CD8-positive, alpha-beta memory T cell (primary cell): ENCODE measurements at regions not wholly inside any gene's neighbourhood (a gene's known extent, or its start where the extent isn't known, plus 50 kb on each side); places are given as distances from the start of the nearest gene placed in this dataset.
A peak's percentile ranks its signal among the peaks of the same experiment; 100 is the strongest.

Experiments
- CTCF ChIA-PET: fragments of 350-600 bp; sonication (Branson Sonifier 250); formaldehyde crosslinking; loops from one replicate; lab custom pipeline; 2021; ENCODE audit warnings: antibody characterized with exemption; lab: Charles Lee
- POLR2A ChIA-PET: fragments of 350-600 bp; sonication (Branson Sonifier 250); formaldehyde crosslinking; loops from one replicate; lab custom pipeline; 2021; ENCODE audit warnings: antibody characterized with exemption; lab: Charles Lee
- DNase-seq, 5 donors: peaks; one replicate each; pipeline versions ENCODE4 v3.0.0 to v3.0.0-alpha.2; 2020 to 2022; ENCODE audit warnings: mixed read lengths in 1 of 5
- H3K27ac ChIP-seq: one replicate; pipeline ENCODE4 v1.7.0; 2013; ENCODE audit warnings: low read depth, mild to moderate bottlenecking, low read length, moderate library complexity
- H3K27me3 ChIP-seq: 2 replicates; pipeline ENCODE4 v1.7.0; 2013; ENCODE audit warnings: low read length, mild to moderate bottlenecking; ENCODE audit not compliant: insufficient read depth, poor library complexity, severe bottlenecking
- H3K36me3 ChIP-seq: 2 replicates; pipeline ENCODE4 v1.7.0; 2013; ENCODE audit warnings: mild to moderate bottlenecking, low read length, moderate library complexity; ENCODE audit not compliant: insufficient read depth
- H3K4me1 ChIP-seq: 2 replicates; pipeline ENCODE4 v1.7.0; 2013; ENCODE audit warnings: mild to moderate bottlenecking, low read length, moderate library complexity; ENCODE audit not compliant: insufficient read depth
- H3K4me3 ChIP-seq: 2 replicates; pipeline ENCODE4 v1.7.0; 2013; ENCODE audit warnings: mild to moderate bottlenecking, low read length
- H3K9me3 ChIP-seq: 2 replicates; pipeline ENCODE4 v1.7.0; 2013; ENCODE audit warnings: mild to moderate bottlenecking, low read length
- H3K27ac Mint-ChIP-seq, 8 donors: one replicate each; pipeline ENCODE4 v1.8.0; 2020 to 2021; ENCODE audit warnings: mixed read lengths in 8 of 8, mild to moderate bottlenecking in 6 of 8, inconsistent platforms in 3 of 8, moderate library complexity in 3 of 8
- H3K27me3 Mint-ChIP-seq, 2 donors: one replicate each; pipeline ENCODE4 v1.8.0; 2020 to 2021; ENCODE audit warnings: mixed read lengths in 2 of 2, mild to moderate bottlenecking in 1 of 2, moderate library complexity in 1 of 2
- H3K36me3 Mint-ChIP-seq, 3 donors: one replicate each; pipeline ENCODE4 v1.8.0; 2020 to 2021; ENCODE audit warnings: mixed read lengths in 3 of 3, inconsistent platforms in 1 of 3, mild to moderate bottlenecking in 1 of 3
- H3K4me1 Mint-ChIP-seq, 3 donors: one replicate each; pipeline ENCODE4 v1.8.0; 2020 to 2021; ENCODE audit warnings: mixed read lengths in 3 of 3, inconsistent platforms in 1 of 3, mild to moderate bottlenecking in 1 of 3
- H3K4me3 Mint-ChIP-seq, 7 donors: one replicate each; pipeline ENCODE4 v1.8.0; 2020 to 2021; ENCODE audit warnings: mixed read lengths in 7 of 7, mild to moderate bottlenecking in 6 of 7, moderate library complexity in 4 of 7, inconsistent platforms in 2 of 7
- H3K9me3 Mint-ChIP-seq, 5 donors: one replicate each; pipeline ENCODE4 v1.8.0; 2020 to 2022; ENCODE audit warnings: mixed read lengths in 5 of 5, mild to moderate bottlenecking in 3 of 5, moderate library complexity in 2 of 5, inconsistent platforms in 1 of 5

DNA sequence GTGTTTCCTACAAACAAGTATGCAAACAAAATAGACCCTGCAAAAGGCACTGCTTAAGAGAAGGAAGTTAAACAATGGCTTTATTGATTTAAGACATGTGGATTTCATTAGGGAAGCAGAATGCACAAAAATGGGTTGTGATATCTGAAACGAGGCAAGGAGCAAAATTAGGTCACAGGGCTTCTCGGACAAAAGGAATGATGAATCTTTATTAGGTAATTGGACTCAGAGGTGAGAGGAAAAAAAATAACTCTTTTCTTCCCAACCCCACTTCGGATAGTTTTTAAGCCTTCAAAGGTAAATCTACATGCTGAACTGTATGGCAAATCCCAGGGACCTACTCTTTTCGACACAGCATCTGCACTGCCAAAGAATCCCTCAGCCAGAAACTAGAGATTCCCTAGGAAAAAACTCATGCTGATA, 183.0 kb upstream of the TAB2 start:
- Mint-ChIP-seq H3K27me3 (no peaks in the 10 kb centered on the region), H3K4me3 (no peak overlapping the region), H3K4me1 (peaks cover 14 to 51% (median 48%) of the 10 kb centered on the region in 3 donors), H3K9me3 (no peaks in the 10 kb centered on the region), H3K27ac (no peak overlapping the region), H3K36me3 (peaks cover 0 to 6% (median 2%) of the 10 kb centered on the region in 3 donors)
- Histone ChIP-seq H3K36me3 (no peaks in the 10 kb centered on the region), H3K27ac (no peak overlapping the region), H3K27me3 (no peaks in the 10 kb centered on the region), H3K9me3 (no peaks in the 10 kb centered on the region), H3K4me1 (peaks cover 35% of the 10 kb centered on the region), H3K4me3 (no peak overlapping the region)
- ChIA-PET POLR2A (no interaction called here), CTCF (interaction anchor here (1.4 kb wide), 1 partner anchor 20 kb away, joined by 3 read pairs; no protein-coding TSS in a partner anchor)
- no peak for DNase-seq

- no peak overlapping the region for H3K27ac Mint-ChIP-seq
- DNase-seq, result no peak
- peaks cover 25 to 52% (median 48%) of the 10 kb centered on the region in 3 donors for H3K4me1 Mint-ChIP-seq
- Histone ChIP-seq H3K27ac (no peak overlapping the region), H3K36me3 (no peaks in the 10 kb centered on the region), H3K4me1 (peaks cover 44% of the 10 kb centered on the region), H3K9me3 (no peaks in the 10 kb centered on the region), H3K27me3 (no peaks in the 10 kb centered on the region), H3K4me3 (no peak overlapping the region)
- no peaks in the 10 kb centered on the region for H3K9me3 Mint-ChIP-seq
- H3K27me3 Mint-ChIP-seq, result no peaks in the 10 kb centered on the region
- ChIA-PET POLR2A (no interaction called here), CTCF (interaction anchor here (0.6 to 1.4 kb wide), 2 partner anchors 19 to 41 kb away, joined by 3 read pairs; no protein-coding TSS in a partner anchor)
- no peak overlapping the region for H3K4me3 Mint-ChIP-seq
- H3K36me3 Mint-ChIP-seq, result peaks cover 1 to 6% (median 3%) of the 10 kb centered on the region in 3 donors
Observed at GRCh38 chr6:149135809-149136208, 181.7 kb upstream of the TAB2 start.

GRCh38 chr6:149136273-149136912, 181.1 kb upstream of the TAB2 start:
- ChIA-PET CTCF (no interaction called here), POLR2A (no interaction called here)
- peak overlapping the region in 2 of 8 donors; percentile 13 to 27 for H3K27ac Mint-ChIP-seq
- Histone ChIP-seq H3K27me3 (no peaks in the 10 kb centered on the region), H3K9me3 (no peaks in the 10 kb centered on the region), H3K4me1 (peaks cover 47% of the 10 kb centered on the region), H3K4me3 (no peak overlapping the region), H3K27ac (no peak overlapping the region), H3K36me3 (no peaks in the 10 kb centered on the region)
- H3K36me3 Mint-ChIP-seq, result peaks cover 3 to 6% (median 4%) of the 10 kb centered on the region in 3 donors
- H3K4me3 Mint-ChIP-seq, result no peak overlapping the region
- peaks cover 0 to 2% (median 0%) of the 10 kb centered on the region in 5 donors for H3K9me3 Mint-ChIP-seq
- no peaks in the 10 kb centered on the region for H3K27me3 Mint-ChIP-seq
- H3K4me1 Mint-ChIP-seq, result peaks cover 31 to 56% (median 53%) of the 10 kb centered on the region in 3 donors
- DNase-seq, result no peak

- POLR2A ChIA-PET, result no interaction called here
- H3K36me3 Mint-ChIP-seq, result peaks cover 3 to 6% (median 5%) of the 10 kb centered on the region in 3 donors
Observed at GRCh38 chr6:149136913-149137286, 180.6 kb upstream of the TAB2 start.

DNA sequence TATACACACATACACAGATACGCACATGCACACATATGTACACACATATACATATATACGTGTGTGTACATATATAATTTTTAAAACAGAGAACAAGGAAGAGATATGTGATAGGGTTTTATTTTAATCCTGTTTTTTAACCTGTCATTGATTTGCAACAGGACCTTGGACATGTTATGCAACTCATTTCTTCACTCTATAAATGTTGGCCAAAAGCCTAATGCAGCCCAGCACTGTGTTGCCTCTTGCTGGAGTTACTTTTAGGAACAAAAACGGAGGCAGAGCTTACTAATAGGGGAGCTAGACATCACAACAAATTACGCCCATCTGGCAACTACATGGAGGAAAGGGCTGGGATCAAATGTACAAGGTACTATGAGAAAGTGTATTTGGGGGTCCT, 179.9 kb upstream of the TAB2 start:
- Histone ChIP-seq H3K4me3 (no peak overlapping the region), H3K9me3 (no peaks in the 10 kb centered on the region), H3K36me3 (no peaks in the 10 kb centered on the region), H3K27me3 (no peaks in the 10 kb centered on the region), H3K4me1 (peaks cover 42% of the 10 kb centered on the region), H3K27ac (no peak overlapping the region)
- H3K9me3 Mint-ChIP-seq, result peaks cover 0 to 7% (median 6%) of the 10 kb centered on the region in 5 donors
- H3K4me3 Mint-ChIP-seq, result no peak overlapping the region
- POLR2A ChIA-PET, result no interaction called here
- H3K4me1 Mint-ChIP-seq, result peaks cover 30 to 56% (median 55%) of the 10 kb centered on the region in 3 donors
- H3K27ac Mint-ChIP-seq, result peak overlapping the region in 6 of 8 donors; percentile 52 to 80 (median 74)
- no peaks in the 10 kb centered on the region for H3K27me3 Mint-ChIP-seq
- CTCF ChIA-PET, result interaction anchor here (0.9 to 1.3 kb wide), 2 partner anchors 17 to 294 kb away, joined by 3 read pairs; no protein-coding TSS in a partner anchor
- DNase-seq, result no peak
- H3K36me3 Mint-ChIP-seq, result peaks cover 0 to 10% (median 3%) of the 10 kb centered on the region in 3 donors

More at GRCh38 chr6:149136913-149137286, 180.6 kb upstream of the TAB2 start:
- Mint-ChIP-seq H3K9me3 (peaks cover 0 to 4% (median 1%) of the 10 kb centered on the region in 5 donors), H3K4me3 (no peak overlapping the region), H3K27me3 (no peaks in the 10 kb centered on the region), H3K4me1 (peaks cover 34 to 57% (median 57%) of the 10 kb centered on the region in 3 donors), H3K27ac (peak overlapping the region in 2 of 8 donors; percentile 13 to 27)
- CTCF ChIA-PET, result no interaction called here
- H3K36me3 ChIP-seq, result no peaks in the 10 kb centered on the region
- no peak for DNase-seq
- no peak overlapping the region for H3K4me3 ChIP-seq
- no peaks in the 10 kb centered on the region for H3K27me3 ChIP-seq
- peaks cover 47% of the 10 kb centered on the region for H3K4me1 ChIP-seq
- no peaks in the 10 kb centered on the region for H3K9me3 ChIP-seq
- no peak overlapping the region for H3K27ac ChIP-seq

- Histone ChIP-seq H3K4me1 (peaks cover 37% of the 10 kb centered on the region), H3K9me3 (peaks cover 3% of the 10 kb centered on the region), H3K27me3 (no peaks in the 10 kb centered on the region), H3K27ac (no peak overlapping the region), H3K36me3 (no peaks in the 10 kb centered on the region), H3K4me3 (no peak overlapping the region)
- CTCF ChIA-PET, result interaction anchor here (0.9 to 1.3 kb wide), 2 partner anchors 16 to 294 kb away, joined by 3 read pairs; no protein-coding TSS in a partner anchor
- peaks cover under 1 to 9% (median 6%) of the 10 kb centered on the region in 5 donors for H3K9me3 Mint-ChIP-seq
- peaks cover 30 to 51% (median 51%) of the 10 kb centered on the region in 3 donors for H3K4me1 Mint-ChIP-seq
- H3K27me3 Mint-ChIP-seq, result no peaks in the 10 kb centered on the region
- peaks cover under 1 to 12% (median 3%) of the 10 kb centered on the region in 3 donors for H3K36me3 Mint-ChIP-seq
- H3K4me3 Mint-ChIP-seq, result no peak overlapping the region
- DNase-seq, result no peak
- POLR2A ChIA-PET, result no interaction called here
- peak overlapping the region; percentile 17 to 90 (median 65) for H3K27ac Mint-ChIP-seq
Observed at GRCh38 chr6:149138089-149138488, 179.4 kb upstream of the TAB2 start.

DNA sequence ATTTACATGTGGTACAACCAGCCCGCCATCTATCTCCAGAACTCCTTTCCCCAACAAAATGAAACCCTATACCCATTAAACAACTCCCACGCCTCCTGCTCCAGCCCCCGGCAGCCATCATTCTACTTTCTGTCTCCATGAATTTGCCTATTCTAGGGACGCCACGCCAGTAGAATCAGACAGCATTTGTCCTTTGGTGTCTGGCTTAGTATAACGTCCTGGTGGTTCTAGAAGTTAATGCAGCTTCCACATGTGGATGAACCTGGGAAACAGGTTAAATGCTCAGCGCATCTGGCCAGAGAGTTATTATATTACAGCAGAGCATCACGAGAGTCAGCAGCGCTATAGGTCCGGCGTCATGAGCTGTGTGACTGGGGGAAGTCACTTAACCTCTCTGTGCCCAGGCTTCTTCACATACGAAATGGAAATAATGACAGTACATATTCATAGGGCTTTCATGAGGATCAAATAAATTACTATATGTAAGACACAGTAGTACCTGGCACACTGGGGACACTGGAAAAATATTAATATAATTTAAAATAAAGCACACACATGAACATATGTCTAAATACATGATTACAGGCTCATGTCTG, 178.7 kb upstream of the TAB2 start:
- Mint-ChIP-seq H3K27me3 (no peaks in the 10 kb centered on the region), H3K4me1 (peaks cover 34 to 54% (median 50%) of the 10 kb centered on the region in 3 donors), H3K36me3 (peaks cover 3 to 19% (median 7%) of the 10 kb centered on the region in 3 donors), H3K4me3 (peak overlapping the region in 1 of 7 donors; percentile 28), H3K27ac (peak overlapping the region; percentile 55 to 90 (median 78)), H3K9me3 (peaks cover 4 to 14% (median 11%) of the 10 kb centered on the region in 5 donors)
- Histone ChIP-seq H3K27me3 (no peaks in the 10 kb centered on the region), H3K27ac (no peak overlapping the region), H3K4me3 (no peak overlapping the region), H3K9me3 (peaks cover 4% of the 10 kb centered on the region), H3K4me1 (peaks cover 32% of the 10 kb centered on the region), H3K36me3 (no peaks in the 10 kb centered on the region)
- no peak for DNase-seq
- ChIA-PET CTCF (interaction anchor here (1.3 kb wide), 1 partner anchor 16 kb away, joined by 3 read pairs; no protein-coding TSS in a partner anchor), POLR2A (no interaction called here)
